H9 (cell line): ENCODE measurements at regions not wholly inside any gene's neighbourhood (a gene's known extent, or its start where the extent isn't known, plus 50 kb on each side); places are given as distances from the start of the nearest gene placed in this dataset.

Source experiments
- DNase-seq: peaks from one replicate; pipeline ENCODE4 v3.0.0-alpha.2; 2017
- H2AFZ ChIP-seq: one replicate; pipeline ENCODE4 v1.6.1; 2013; ENCODE audit warnings: mild to moderate bottlenecking, low read length, control low read depth, moderate library complexity
- H2AK5ac ChIP-seq: 2 replicates; pipeline ENCODE4 v1.6.1; 2013; ENCODE audit warnings: low read length, control low read depth, mixed read lengths; ENCODE audit not compliant: insufficient read length
- H2BK120ac ChIP-seq: one replicate; pipeline ENCODE4 v1.6.1; 2013; ENCODE audit warnings: low read depth, mild to moderate bottlenecking, low read length, control low read depth, inconsistent platforms; ENCODE audit not compliant: poor library complexity, severe bottlenecking
- H2BK12ac ChIP-seq: 2 replicates; pipeline ENCODE4 v1.6.1; 2013; ENCODE audit warnings: low read length, control low read depth, mixed read lengths, low read depth; ENCODE audit not compliant: insufficient read length
- H2BK15ac ChIP-seq: 2 replicates; pipeline ENCODE4 v1.6.1; 2013; ENCODE audit warnings: low read depth, low read length, control low read depth
- H2BK20ac ChIP-seq: one replicate; pipeline ENCODE4 v1.6.1; 2013; ENCODE audit warnings: low read depth, mild to moderate bottlenecking, low read length, control low read depth, inconsistent platforms; ENCODE audit not compliant: poor library complexity, severe bottlenecking
- H2BK5ac ChIP-seq: 2 replicates; pipeline ENCODE4 v1.6.1; 2013; ENCODE audit warnings: low read length, control low read depth, mixed read lengths; ENCODE audit not compliant: insufficient read length
- H3K14ac ChIP-seq: 2 replicates; pipeline ENCODE4 v1.6.1; 2013; ENCODE audit warnings: low read length, control low read depth; ENCODE audit not compliant: insufficient read depth
- H3K18ac ChIP-seq: 2 replicates; pipeline ENCODE4 v1.6.1; 2013; ENCODE audit warnings: low read depth, mild to moderate bottlenecking, mixed read lengths, low read length, control low read depth; ENCODE audit not compliant: insufficient read length
- H3K23ac ChIP-seq: 2 replicates; pipeline ENCODE4 v1.6.1; 2013; ENCODE audit warnings: low read length, control low read depth, mixed read lengths, low read depth; ENCODE audit not compliant: insufficient read length
- H3K23me2 ChIP-seq: 2 replicates; pipeline ENCODE4 v1.6.1; 2013; ENCODE audit warnings: low read depth, mild to moderate bottlenecking, mixed read lengths, low read length, control low read depth; ENCODE audit not compliant: insufficient read length, poor library complexity, severe bottlenecking
- H3K27ac ChIP-seq: 2 replicates; pipeline ENCODE4 v1.5.1; 2013; ENCODE audit warnings: low read length, control low read depth, mixed read lengths, low read depth; ENCODE audit not compliant: insufficient read length
- H3K27me3 ChIP-seq: 2 replicates; pipeline ENCODE4 v1.6.1; 2013; ENCODE audit warnings: low read length, control low read depth, inconsistent platforms; ENCODE audit not compliant: insufficient read depth
- H3K4ac ChIP-seq: 2 replicates; pipeline ENCODE4 v1.6.1; 2013; ENCODE audit warnings: low read depth, mild to moderate bottlenecking, control low read depth, inconsistent platforms, low read length, moderate library complexity
- H3K4me1 ChIP-seq: 2 replicates; pipeline ENCODE4 v1.6.1; 2013; ENCODE audit warnings: low read length, control low read depth, inconsistent platforms; ENCODE audit not compliant: insufficient read depth
- H3K4me2 ChIP-seq: 2 replicates; pipeline ENCODE4 v1.6.1; 2013; ENCODE audit warnings: low read length, control low read depth, mixed read lengths; ENCODE audit not compliant: insufficient read length, insufficient read depth
- H3K56ac ChIP-seq: 2 replicates; pipeline ENCODE4 v1.6.1; 2013; ENCODE audit warnings: low read depth, mild to moderate bottlenecking, mixed read lengths, low read length, control low read depth; ENCODE audit not compliant: insufficient read length
- H3K79me1 ChIP-seq: 2 replicates; pipeline ENCODE4 v1.6.1; 2013; ENCODE audit warnings: low read depth, mild to moderate bottlenecking, moderate library complexity, low read length, control low read depth, inconsistent platforms; ENCODE audit not compliant: insufficient read depth, poor library complexity, severe bottlenecking
- H3K79me2 ChIP-seq: 2 replicates; pipeline ENCODE4 v1.6.1; 2013; ENCODE audit warnings: low read length, control low read depth, inconsistent platforms; ENCODE audit not compliant: insufficient read depth
- H3K9ac ChIP-seq: 2 replicates; pipeline ENCODE4 v1.6.1; 2013; ENCODE audit warnings: low read length, control low read depth, mixed read lengths; ENCODE audit not compliant: insufficient read length; ENCODE audit errors: extremely low read depth
- H3K9me3 ChIP-seq: one replicate; pipeline ENCODE4 v1.6.1; 2013; ENCODE audit warnings: low read depth, low read length, inconsistent platforms; ENCODE audit not compliant: control insufficient read depth
- H3T11ph ChIP-seq: one replicate; pipeline ENCODE4 v1.6.1; 2013; ENCODE audit warnings: mild to moderate bottlenecking, low read length, control low read depth, inconsistent platforms
- H4K20me1 ChIP-seq: one replicate; pipeline ENCODE4 v1.6.1; 2013; ENCODE audit not compliant: control insufficient read depth, insufficient read length, insufficient read depth
- H4K5ac ChIP-seq: 2 replicates; pipeline ENCODE4 v1.6.1; 2013; ENCODE audit warnings: low read depth, mild to moderate bottlenecking, mixed read lengths, low read length, control low read depth; ENCODE audit not compliant: insufficient read length
- H4K8ac ChIP-seq: replicated peaks from 2 replicates; pipeline ENCODE4 v1.6.1; 2013; ENCODE audit warnings: low read length, control low read depth, mixed read lengths, low read depth; ENCODE audit not compliant: insufficient read length
- H4K91ac ChIP-seq: 2 replicates; pipeline ENCODE4 v1.6.1; 2013; ENCODE audit warnings: low read depth, mild to moderate bottlenecking, moderate library complexity, mixed read lengths, low read length, control low read depth; ENCODE audit not compliant: insufficient read length
- H3K27ac Mint-ChIP-seq, 3 experiments: 2 replicates in 2 of 3; 3 replicates in 1 of 3; pipeline ENCODE4 v1.8.0; 2020 to 2021; ENCODE audit warnings: mixed read lengths in 3 of 3, mild to moderate bottlenecking in 1 of 3, moderate library complexity in 1 of 3
- H3K27me3 Mint-ChIP-seq: 2 replicates; pipeline ENCODE4 v1.8.0; 2021; ENCODE audit warnings: low read depth, mild to moderate bottlenecking, moderate library complexity, mixed read lengths
- H3K36me3 Mint-ChIP-seq, 3 experiments: 2 replicates in 2 of 3; 3 replicates in 1 of 3; pipeline ENCODE4 v1.8.0; 2020 to 2021; ENCODE audit warnings: low read depth in 3 of 3, mixed read lengths in 3 of 3; ENCODE audit not compliant: insufficient read depth in 1 of 3
- H3K4me1 Mint-ChIP-seq, 2 experiments: 2 replicates each; pipeline ENCODE4 v1.8.0; 2020; ENCODE audit warnings: mixed read lengths in 2 of 2
- H3K4me3 Mint-ChIP-seq, 2 experiments: 2 replicates in 1 of 2; 3 replicates in 1 of 2; pipeline ENCODE4 v1.8.0; 2020 to 2021; ENCODE audit warnings: mild to moderate bottlenecking in 2 of 2, mixed read lengths in 2 of 2, moderate library complexity in 1 of 2
- H3K9me3 Mint-ChIP-seq, 2 experiments: 2 replicates in 1 of 2; 3 replicates in 1 of 2; pipeline ENCODE4 v1.8.0; 2020; ENCODE audit warnings: mild to moderate bottlenecking in 2 of 2, mixed read lengths in 2 of 2, moderate library complexity in 1 of 2
- CTCF ChIP-seq: fragments of 200-600 bp; sonication (generic); conservative IDR thresholded peaks from 3 replicates; pipeline ENCODE4 v1.8.0; 2021; ENCODE audit warnings: antibody characterized with exemption, mild to moderate bottlenecking
- WGBS: extraction: QIAGEN DNeasy Blood & Tissue Kit; methylation state at CpG from one replicate; pipeline ENCODE4 v1.1.7; 2013; ENCODE audit warnings: missing lambda C conversion rate, low lambda C conversion rate, mixed read lengths; ENCODE audit not compliant: insufficient read length; ENCODE audit errors: extremely low coverage; 5-methylcytosine and 5-hydroxymethylcytosine counted together

- no peaks in the 10 kb centered on the region for H3K9me3 ChIP-seq
- H2BK12ac ChIP-seq: no peak overlapping the region
- H3K4me1 ChIP-seq: peaks cover 7% of the 10 kb centered on the region; the same call in 1 of the 2 replicates
- H2BK120ac ChIP-seq: no peak overlapping the region
- no peaks in the 10 kb centered on the region for H3K79me1 ChIP-seq
- H4K8ac ChIP-seq: no peak overlapping the region
- H2BK5ac ChIP-seq: no peak overlapping the region
- no peaks in the 10 kb centered on the region; a peak in 1 of 5 replicates for H3K9me3 Mint-ChIP-seq
- peak overlapping the region in 1 of 3 experiments; percentile 65; a peak in 3 of 7 replicates for H3K27ac Mint-ChIP-seq
- no peaks in the 10 kb centered on the region for H3K23me2 ChIP-seq
- peaks cover 21 to 35% of the 10 kb centered on the region in 2 experiments for H3K4me1 Mint-ChIP-seq
- no peak overlapping the region for H2AFZ ChIP-seq
- peaks cover 0 to 2% (median 0%) of the 10 kb centered on the region in 3 experiments; a peak in 2 of 7 replicates for H3K36me3 Mint-ChIP-seq
- no peak overlapping the region for H3T11ph ChIP-seq
- no peak overlapping the region for H3K56ac ChIP-seq
- H3K79me2 ChIP-seq: no peaks in the 10 kb centered on the region
- H2AK5ac ChIP-seq: no peak overlapping the region
- H3K4ac ChIP-seq: no peak overlapping the region
- no peaks in the 10 kb centered on the region for H3K27me3 Mint-ChIP-seq
- H3K27ac ChIP-seq: no peak overlapping the region
- H4K20me1 ChIP-seq: no peaks in the 10 kb centered on the region
- no peak overlapping the region for H3K23ac ChIP-seq
- no peak overlapping the region for H4K91ac ChIP-seq
- H2BK15ac ChIP-seq: no peak overlapping the region
- H3K27me3 ChIP-seq: no peaks in the 10 kb centered on the region
- H3K9ac ChIP-seq: no peak overlapping the region
- DNase-seq: no peak
- H4K5ac ChIP-seq: no peak overlapping the region
- H3K4me2 ChIP-seq: no peak overlapping the region
- WGBS: no CpG with 5 or more reads among the region's 1 CpG
- H2BK20ac ChIP-seq: no peak overlapping the region
- H3K18ac ChIP-seq: no peak overlapping the region
- no peak for TF ChIP-seq CTCF
- no peak overlapping the region for H3K4me3 Mint-ChIP-seq
- no peak overlapping the region for H3K14ac ChIP-seq
Measured at GRCh38 chr6:129947797-129948196, 70.6 kb upstream of the L3MBTL3 start.
